Stomach (tissue), 4 donors: ENCODE measurements at regions not wholly inside any gene's neighbourhood (a gene's known extent, or its start where the extent isn't known, plus 50 kb on each side); places are given as distances from the start of the nearest gene placed in this dataset.

Experiments
- EP300 ChIP-seq: sonication (generic); formaldehyde crosslinking; IDR thresholded peaks from one replicate; pipeline ENCODE4 v1.6.1; 2017; ENCODE audit warnings: antibody characterized with exemption
- POLR2A ChIP-seq, 4 donors: fragments of 450-650 bp; IDR thresholded peaks; one replicate each; pipeline ENCODE4 v1.6.1; 2016; ENCODE audit warnings: antibody characterized with exemption in 4 of 4, control low read depth in 2 of 4, mild to moderate bottlenecking in 1 of 4, moderate library complexity in 1 of 4
- POLR2AphosphoS5 ChIP-seq, 3 donors: sonication (generic); formaldehyde crosslinking; IDR thresholded peaks; one replicate each; pipeline ENCODE4 v1.6.1; 2016; ENCODE audit warnings: antibody characterized with exemption in 3 of 3
- TF ChIP-seq, protein P1 (sequence below), 7 experiments: fragments of 450-650 bp in 4 of 7; fragments of 200-600 bp in 3 of 7; sonication (generic) in 3 of 7; IDR thresholded peaks; one replicate each; pipeline ENCODE4 v1.5.1; 2016 to 2019; ENCODE audit warnings: antibody characterized with exemption in 7 of 7, control low read depth in 2 of 7, mild to moderate bottlenecking in 1 of 7

DNA sequence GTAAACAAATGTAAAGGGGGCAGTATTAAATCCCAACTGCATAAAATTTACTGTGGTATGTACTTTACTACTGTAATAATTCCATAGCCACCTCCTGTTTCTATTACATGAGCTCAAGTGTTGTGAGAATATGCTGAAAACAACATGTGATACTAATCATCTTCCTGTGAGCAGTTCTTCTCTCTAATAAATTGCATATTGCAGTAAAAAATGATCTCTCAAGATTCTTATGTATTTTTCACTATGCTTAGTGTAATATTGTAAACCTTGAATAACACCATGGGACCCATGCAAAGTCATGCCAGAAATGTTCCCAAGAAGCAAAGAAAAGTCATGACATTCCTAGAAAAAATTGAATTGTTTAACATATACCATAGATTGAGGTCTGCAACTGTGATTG lies 133.0 kb upstream of the ATXN1 start:
- TF ChIP-seq, protein P1, sequence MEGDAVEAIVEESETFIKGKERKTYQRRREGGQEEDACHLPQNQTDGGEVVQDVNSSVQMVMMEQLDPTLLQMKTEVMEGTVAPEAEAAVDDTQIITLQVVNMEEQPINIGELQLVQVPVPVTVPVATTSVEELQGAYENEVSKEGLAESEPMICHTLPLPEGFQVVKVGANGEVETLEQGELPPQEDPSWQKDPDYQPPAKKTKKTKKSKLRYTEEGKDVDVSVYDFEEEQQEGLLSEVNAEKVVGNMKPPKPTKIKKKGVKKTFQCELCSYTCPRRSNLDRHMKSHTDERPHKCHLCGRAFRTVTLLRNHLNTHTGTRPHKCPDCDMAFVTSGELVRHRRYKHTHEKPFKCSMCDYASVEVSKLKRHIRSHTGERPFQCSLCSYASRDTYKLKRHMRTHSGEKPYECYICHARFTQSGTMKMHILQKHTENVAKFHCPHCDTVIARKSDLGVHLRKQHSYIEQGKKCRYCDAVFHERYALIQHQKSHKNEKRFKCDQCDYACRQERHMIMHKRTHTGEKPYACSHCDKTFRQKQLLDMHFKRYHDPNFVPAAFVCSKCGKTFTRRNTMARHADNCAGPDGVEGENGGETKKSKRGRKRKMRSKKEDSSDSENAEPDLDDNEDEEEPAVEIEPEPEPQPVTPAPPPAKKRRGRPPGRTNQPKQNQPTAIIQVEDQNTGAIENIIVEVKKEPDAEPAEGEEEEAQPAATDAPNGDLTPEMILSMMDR (IDR thresholded peaks at IDR 0.05), result no peak
- TF ChIP-seq POLR2A (IDR thresholded peaks at IDR 0.05) (no peak), EP300 (no peak), POLR2AphosphoS5 (IDR thresholded peaks at IDR 0.05) (no peak)
